ENCODE measurements at regions not wholly inside any gene's neighbourhood (a gene's known extent, or its start where the extent isn't known, plus 50 kb on each side); places are given as distances from the start of the nearest gene placed in this dataset.
A peak's percentile ranks its signal among the peaks of the same experiment; 100 is the strongest.

DNA sequence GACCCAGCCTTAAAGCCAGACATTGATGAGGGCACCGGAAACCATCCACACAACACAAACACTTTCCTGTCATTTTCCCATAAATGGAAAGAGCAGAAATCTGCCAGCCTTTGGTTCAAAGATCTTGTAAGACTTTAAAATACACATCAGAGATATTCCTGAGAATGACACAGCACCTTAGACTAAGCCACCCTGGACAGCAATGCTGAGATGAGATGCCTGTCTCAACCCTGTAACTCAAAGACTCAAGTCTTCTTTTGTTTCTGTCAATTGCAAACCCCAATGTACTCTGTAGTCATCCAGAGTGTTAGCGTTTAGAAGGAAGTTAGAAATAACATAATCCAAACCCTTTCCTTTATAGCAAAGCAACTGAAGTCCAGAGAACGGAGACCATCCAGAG lies 119.2 kb downstream of the CCNA1 start:
- no peak for DNase-seq (ENCODE audit: low read depth)

GRCh38 chr13:36552334-36552733 lies 120.0 kb downstream of the CCNA1 start:
- DNase-seq (ENCODE audit: low read depth): no peak

DNA sequence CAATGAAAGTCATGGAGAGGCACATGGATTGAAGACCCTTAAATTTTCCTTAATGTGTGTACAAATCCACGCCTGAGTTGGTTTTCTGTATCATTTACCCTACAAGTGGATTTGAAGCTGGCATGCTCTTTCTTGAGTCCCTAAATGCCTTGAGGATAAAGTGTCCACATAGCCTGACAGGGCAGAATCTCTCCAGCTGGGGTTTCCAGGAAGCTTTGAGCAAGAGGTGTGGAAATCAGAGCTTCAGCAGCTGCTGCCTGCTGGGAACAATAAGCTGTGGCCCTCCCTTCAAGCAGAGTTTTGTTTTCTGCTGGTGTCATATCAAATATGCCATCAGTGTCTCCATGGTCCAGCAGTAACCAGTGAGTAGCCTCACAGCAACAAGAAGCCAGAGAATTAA lies 120.3 kb upstream of the SERTM1 start:
- DNase-seq (ENCODE audit: low read depth): no peak

DNA sequence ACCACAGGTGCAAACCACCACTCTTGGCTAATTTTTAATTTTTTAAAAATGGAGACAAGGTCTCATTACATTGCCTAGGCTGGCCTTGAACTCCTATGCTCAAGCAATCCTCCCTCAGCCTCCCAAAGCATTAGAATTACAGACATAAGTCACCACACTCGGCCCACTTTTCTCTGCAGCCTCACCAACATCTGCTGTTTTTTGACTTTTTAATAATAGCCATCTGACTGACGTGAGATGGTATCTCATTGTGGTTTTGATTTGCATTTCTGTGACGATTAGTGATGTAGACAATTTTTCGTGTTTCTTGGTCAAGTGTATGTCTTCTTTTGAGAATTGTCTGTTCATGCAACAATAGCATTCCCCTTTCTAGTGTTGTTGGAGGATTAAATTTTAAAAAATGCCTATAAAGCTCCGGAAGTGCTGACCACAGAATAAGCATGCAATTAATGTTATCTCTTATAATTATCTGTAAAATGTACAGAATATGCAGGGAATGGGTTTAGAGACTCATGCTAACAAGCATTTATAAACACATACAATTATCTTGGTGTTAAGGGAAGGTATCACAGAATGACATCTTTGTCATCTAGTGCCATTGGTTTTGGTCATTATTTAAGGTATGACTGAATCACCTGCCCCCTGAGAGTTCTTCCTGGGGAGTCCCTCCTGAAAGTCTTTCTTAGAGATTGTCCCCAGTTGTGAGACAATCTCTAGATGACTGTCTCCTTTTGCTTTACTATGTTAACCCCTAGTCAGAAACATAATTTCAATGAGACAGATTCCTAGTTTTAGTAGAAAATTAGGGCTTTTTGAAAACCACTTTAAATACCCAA lies 118.5 kb upstream of the SERTM1 start:
- DNase-seq (ENCODE audit: low read depth): no peak

DNA sequence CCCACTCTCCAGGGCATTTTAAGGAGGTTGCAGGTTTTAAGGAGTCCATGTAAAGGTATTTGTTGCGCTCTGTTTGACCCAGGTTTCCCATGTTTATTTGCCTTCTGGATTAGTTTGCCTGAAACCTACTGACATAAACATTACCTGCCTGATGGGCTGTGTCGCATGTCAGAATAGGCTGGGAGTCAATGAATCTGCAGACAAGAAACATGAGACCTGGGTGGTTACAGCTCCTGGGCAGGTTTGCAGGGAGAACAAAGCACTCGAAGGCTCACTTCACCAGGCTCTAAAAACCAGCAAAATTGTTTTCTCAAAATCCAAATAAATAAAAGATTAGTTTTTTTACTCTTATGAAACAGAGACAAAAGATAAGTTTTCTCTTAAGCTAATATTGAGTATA lies 114.4 kb upstream of the SERTM1 start:
- no peak for DNase-seq (ENCODE audit: low read depth)

- DNase-seq (ENCODE audit: low read depth): no peak
These were observed 106.3 kb upstream of the SERTM1 start for GRCh38 chr13:36567485-36567884.

- DNase-seq (ENCODE audit: low read depth): no peak
These were observed 103.3 kb upstream of the SERTM1 start for GRCh38 chr13:36570489-36570888.

DNA sequence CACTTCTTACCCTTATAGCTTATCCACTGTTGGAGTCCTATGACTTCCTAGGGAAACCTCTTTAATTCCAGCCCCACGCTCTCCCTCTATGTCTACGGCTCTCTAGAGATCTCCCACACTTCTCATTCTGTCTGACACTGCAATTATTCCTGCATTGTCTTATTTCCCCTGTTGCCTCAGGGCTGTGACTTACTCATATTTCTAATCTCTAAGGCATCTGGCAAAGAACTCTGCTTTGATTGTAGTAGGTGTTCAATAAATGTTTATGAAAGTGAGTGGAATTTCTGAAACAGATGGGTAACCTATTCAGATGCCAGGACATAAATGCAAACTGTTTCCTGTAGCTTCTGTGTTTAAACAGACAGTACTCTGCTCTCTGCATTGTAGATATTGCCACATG lies 102.4 kb upstream of the SERTM1 start:
- no peak for DNase-seq (ENCODE audit: low read depth)

DNA sequence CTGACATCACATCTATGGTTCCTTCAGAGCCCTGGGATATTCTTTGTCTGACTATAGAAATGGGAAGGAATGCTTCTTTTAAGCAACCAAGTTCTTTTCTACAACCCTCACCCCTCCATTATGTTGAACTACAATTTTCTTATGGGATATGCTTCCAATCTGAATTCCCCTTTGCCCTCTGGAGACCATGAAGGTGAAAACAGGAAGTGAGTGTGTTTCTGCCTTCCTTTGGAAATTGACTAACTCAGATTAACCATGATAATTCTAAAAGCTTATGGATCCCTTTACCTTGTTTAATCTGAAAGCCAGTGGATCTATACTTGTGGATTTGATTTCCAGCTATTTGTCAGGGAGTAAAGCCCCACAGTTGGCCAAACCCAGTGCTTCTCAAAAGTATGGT lies 90.8 kb upstream of the SERTM1 start:
- no peak for DNase-seq (ENCODE audit: low read depth)

- no peak for DNase-seq (ENCODE audit: low read depth)
These were observed 74.2 kb upstream of the SERTM1 start for GRCh38 chr13:36599641-36600040.

GRCh38 chr13:36601186-36601585 lies 72.6 kb upstream of the SERTM1 start:
- peak; percentile 24 for DNase-seq (ENCODE audit: low read depth)

DNA sequence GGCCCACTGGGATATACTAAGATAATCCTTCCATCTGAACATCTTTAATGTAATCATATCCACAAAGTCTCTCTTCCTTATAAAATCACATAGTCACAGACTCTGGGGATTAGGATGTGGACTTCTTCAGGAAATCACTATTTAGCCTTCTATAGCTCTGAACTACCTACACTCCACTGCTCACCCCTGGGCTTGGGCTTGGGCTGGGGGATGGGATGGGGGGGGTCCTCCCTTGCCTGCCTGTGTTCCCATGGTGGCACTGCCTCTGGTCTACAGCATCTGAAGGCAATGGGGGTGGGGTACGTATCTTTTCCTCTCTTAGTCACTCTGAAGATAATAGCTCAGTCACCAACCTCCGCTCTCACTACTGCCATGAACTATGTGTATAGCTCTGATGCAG lies 67.8 kb upstream of the SERTM1 start:
- DNase-seq (ENCODE audit: low read depth): no peak

- no peak for DNase-seq (ENCODE audit: low read depth)
These were observed 65.3 kb upstream of the SERTM1 start for GRCh38 chr13:36608474-36608873.

GRCh38 chr13:36612230-36612629 lies 61.6 kb upstream of the SERTM1 start:
- no peak for DNase-seq (ENCODE audit: low read depth)

DNA sequence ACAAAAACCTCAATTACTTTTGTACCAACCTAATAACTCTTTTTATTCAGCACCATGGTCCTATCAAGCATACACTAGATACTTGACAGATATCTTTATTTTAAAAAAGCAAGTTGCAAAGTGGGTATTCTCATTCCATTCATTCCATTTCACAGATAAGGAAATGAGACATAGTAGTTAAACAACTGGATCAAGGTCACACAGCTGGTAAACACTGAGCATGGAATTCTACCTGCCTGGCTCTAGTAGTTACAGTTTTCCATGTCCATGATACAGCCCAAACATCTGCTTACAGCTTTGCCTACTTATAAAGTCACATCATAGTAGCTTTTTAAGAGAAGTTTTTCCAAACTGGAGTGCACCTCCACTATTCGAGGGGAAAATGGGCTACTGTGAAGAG lies 57.1 kb upstream of the SERTM1 start:
- DNase-seq (ENCODE audit: low read depth): no peak

DNA sequence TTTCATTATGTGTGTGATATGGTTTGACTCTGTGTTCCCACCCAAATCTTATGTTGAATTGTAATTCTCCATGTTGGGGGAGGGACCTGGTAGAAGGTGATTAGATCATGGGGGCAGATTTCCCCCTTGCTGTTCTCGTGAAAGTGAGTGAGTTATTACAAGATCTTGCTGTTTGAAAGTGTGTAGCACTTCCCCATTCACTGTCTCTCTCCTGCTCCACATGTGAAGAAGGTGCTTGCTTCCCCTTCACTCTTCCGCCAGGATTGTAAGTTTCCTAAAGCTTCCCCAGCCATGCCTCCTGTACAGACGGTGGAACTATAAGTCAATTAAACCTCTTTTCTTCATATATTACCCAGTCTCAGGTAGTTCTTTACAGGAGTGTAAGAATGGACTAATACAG lies 54.3 kb upstream of the SERTM1 start:
- DNase-seq (ENCODE audit: low read depth): no peak

All from HT1080 (cell line).